ENCODE measurements at regions not wholly inside any gene's neighbourhood (a gene's known extent, or its start where the extent isn't known, plus 50 kb on each side); places are given as distances from the start of the nearest gene placed in this dataset.

DNA sequence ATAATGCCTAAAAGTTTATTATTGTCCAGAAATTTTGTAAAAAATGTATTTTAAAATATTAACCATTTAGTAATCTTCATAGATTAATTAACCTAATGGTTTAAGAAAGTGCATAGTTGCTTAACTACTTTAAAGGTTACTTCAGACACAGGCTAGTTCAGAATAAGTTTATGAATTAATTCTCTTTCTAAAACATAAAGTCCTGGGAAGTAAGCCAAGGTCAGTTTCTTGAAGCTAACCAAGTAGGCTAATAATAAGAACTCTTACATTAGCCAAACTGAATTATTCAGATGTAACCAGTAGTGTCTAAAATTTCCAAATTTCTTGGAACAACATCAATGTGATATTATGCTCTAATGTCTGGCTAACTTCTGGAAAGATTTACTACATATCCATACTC is 790.4 kb downstream of the NCAM2 start:
- TF ChIP-seq, protein P1, sequence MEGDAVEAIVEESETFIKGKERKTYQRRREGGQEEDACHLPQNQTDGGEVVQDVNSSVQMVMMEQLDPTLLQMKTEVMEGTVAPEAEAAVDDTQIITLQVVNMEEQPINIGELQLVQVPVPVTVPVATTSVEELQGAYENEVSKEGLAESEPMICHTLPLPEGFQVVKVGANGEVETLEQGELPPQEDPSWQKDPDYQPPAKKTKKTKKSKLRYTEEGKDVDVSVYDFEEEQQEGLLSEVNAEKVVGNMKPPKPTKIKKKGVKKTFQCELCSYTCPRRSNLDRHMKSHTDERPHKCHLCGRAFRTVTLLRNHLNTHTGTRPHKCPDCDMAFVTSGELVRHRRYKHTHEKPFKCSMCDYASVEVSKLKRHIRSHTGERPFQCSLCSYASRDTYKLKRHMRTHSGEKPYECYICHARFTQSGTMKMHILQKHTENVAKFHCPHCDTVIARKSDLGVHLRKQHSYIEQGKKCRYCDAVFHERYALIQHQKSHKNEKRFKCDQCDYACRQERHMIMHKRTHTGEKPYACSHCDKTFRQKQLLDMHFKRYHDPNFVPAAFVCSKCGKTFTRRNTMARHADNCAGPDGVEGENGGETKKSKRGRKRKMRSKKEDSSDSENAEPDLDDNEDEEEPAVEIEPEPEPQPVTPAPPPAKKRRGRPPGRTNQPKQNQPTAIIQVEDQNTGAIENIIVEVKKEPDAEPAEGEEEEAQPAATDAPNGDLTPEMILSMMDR (conservative IDR thresholded peaks at IDR 0.05 in 1 of 2, IDR thresholded peaks at IDR 0.05 in 1 of 2; ENCODE audit: extremely low read depth in 1 of 2, insufficient read depth in 1 of 2, low read depth in 1 of 2, low read length in 2 of 2), result no peak
- TF ChIP-seq EZH2 (IDR thresholded peaks at IDR 0.05; ENCODE audit: borderline replicate concordance, low read length), result no peak

Measured in mammary epithelial cell (primary cell).